ENCODE measurements at regions not wholly inside any gene's neighbourhood (a gene's known extent, or its start where the extent isn't known, plus 50 kb on each side); places are given as distances from the start of the nearest gene placed in this dataset.

DNA sequence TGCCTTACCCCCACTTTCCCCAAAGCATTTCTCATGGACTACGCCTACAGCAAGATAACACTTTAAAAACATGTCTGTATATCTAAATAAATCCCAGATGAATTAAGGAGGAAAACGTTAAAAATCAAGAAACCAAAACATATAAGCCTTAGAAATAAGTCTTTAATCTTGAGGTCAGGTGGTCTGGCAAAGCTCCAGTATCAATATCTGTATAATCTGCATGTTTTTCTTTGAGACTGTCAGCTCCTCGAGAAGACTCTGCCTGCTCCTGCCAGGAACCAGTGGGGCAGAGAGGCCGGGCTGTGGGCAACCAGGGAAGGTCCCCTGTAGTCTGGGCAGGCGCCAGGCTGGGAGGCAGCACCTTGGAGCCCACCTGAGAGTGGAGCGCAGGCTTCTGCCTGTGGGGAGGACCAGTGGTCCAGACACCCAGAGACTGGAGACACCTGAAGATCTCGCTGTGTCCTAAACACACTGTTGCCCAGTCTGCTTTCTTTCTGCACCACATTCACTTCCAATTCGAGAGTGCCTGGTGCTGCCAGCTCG lies 291.0 kb upstream of the SOX11 start:
- no peak overlapping the region for H3K4me3 Mint-ChIP-seq
- intact Hi-C loops (cut with DNase I, micrococcal nuclease): no loop called here
- H3K27me3 ChIP-seq (ENCODE audit: control insufficient read depth in 1 of 2, insufficient read depth in 2 of 2, low read length in 2 of 2): no peaks in the 10 kb centered on the region
- no peaks in the 10 kb centered on the region for H3K9me3 Mint-ChIP-seq
- TF ChIP-seq, protein P1, sequence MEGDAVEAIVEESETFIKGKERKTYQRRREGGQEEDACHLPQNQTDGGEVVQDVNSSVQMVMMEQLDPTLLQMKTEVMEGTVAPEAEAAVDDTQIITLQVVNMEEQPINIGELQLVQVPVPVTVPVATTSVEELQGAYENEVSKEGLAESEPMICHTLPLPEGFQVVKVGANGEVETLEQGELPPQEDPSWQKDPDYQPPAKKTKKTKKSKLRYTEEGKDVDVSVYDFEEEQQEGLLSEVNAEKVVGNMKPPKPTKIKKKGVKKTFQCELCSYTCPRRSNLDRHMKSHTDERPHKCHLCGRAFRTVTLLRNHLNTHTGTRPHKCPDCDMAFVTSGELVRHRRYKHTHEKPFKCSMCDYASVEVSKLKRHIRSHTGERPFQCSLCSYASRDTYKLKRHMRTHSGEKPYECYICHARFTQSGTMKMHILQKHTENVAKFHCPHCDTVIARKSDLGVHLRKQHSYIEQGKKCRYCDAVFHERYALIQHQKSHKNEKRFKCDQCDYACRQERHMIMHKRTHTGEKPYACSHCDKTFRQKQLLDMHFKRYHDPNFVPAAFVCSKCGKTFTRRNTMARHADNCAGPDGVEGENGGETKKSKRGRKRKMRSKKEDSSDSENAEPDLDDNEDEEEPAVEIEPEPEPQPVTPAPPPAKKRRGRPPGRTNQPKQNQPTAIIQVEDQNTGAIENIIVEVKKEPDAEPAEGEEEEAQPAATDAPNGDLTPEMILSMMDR (IDR thresholded peaks at IDR 0.05): no peak
- POLR2A ChIA-PET: no interaction called here
- no peak overlapping the region for H3K4me3 ChIP-seq (ENCODE audit: low read length)
- no peaks in the 10 kb centered on the region for H3K36me3 ChIP-seq (ENCODE audit: insufficient read depth, low read length)
- no peaks in the 10 kb centered on the region for H3K27me3 Mint-ChIP-seq
- no peak for DNase-seq
- H3K4me1 Mint-ChIP-seq (ENCODE audit: low read depth): no peaks in the 10 kb centered on the region
- H3K27ac ChIP-seq (ENCODE audit: low read depth in 1 of 2, low read length in 2 of 2): no peak overlapping the region
- no peaks in the 10 kb centered on the region for H3K4me1 ChIP-seq (ENCODE audit: insufficient read depth, low read length)
- CTCF ChIA-PET: no interaction called here
- ATAC-seq (ENCODE audit: poor library complexity): no peak
- H3K36me3 Mint-ChIP-seq (ENCODE audit: low read depth): no peaks in the 10 kb centered on the region
- H3K27ac Mint-ChIP-seq: no peak overlapping the region
- peaks cover 0 to 6% of the 10 kb centered on the region in 2 experiments for H3K9me3 ChIP-seq (ENCODE audit: control insufficient read depth in 1 of 2, insufficient read depth in 1 of 2, low read length in 2 of 2)

DNA sequence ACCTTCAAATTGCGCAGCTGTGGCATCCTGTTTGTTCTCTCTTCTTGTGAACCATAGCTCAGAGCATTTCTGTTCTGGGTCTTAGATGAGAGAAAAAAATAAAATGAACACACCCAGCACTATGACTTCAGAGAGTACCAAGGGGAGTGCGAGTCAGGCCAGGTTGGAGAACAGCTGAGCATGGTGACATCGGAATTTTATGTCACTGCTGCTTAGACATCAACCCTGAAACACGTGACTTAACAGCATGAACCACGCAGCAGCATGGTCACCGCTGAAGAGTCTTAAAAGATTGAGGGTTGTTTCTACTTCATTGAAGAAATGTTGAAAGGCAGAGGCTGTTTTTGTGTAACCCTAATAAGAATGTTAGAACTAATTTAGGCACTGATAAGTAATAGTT lies 288.8 kb upstream of the SOX11 start:
- H3K4me1 ChIP-seq (ENCODE audit: insufficient read depth, low read length): no peaks in the 10 kb centered on the region
- POLR2A ChIA-PET: no interaction called here
- H3K27me3 Mint-ChIP-seq: no peaks in the 10 kb centered on the region
- no peak for DNase-seq
- no peak for ATAC-seq (ENCODE audit: poor library complexity)
- TF ChIP-seq, protein P1 (IDR thresholded peaks at IDR 0.05): no peak
- intact Hi-C loops (cut with DNase I, micrococcal nuclease): no loop called here
- no peak overlapping the region for H3K4me3 Mint-ChIP-seq
- H3K27ac Mint-ChIP-seq: no peak overlapping the region
- H3K4me3 ChIP-seq (ENCODE audit: low read length): no peak overlapping the region
- H3K36me3 Mint-ChIP-seq (ENCODE audit: low read depth): no peaks in the 10 kb centered on the region
- H3K9me3 Mint-ChIP-seq: no peaks in the 10 kb centered on the region
- H3K4me1 Mint-ChIP-seq (ENCODE audit: low read depth): no peaks in the 10 kb centered on the region
- CTCF ChIA-PET: no interaction called here
- no peaks in the 10 kb centered on the region for H3K27me3 ChIP-seq (ENCODE audit: control insufficient read depth in 1 of 2, insufficient read depth in 2 of 2, low read length in 2 of 2)
- no peaks in the 10 kb centered on the region for H3K36me3 ChIP-seq (ENCODE audit: insufficient read depth, low read length)
- H3K9me3 ChIP-seq (ENCODE audit: control insufficient read depth in 1 of 2, insufficient read depth in 1 of 2, low read length in 2 of 2): peaks cover 0 to 16% of the 10 kb centered on the region in 2 experiments
- H3K27ac ChIP-seq (ENCODE audit: low read depth in 1 of 2, low read length in 2 of 2): no peak overlapping the region

DNA sequence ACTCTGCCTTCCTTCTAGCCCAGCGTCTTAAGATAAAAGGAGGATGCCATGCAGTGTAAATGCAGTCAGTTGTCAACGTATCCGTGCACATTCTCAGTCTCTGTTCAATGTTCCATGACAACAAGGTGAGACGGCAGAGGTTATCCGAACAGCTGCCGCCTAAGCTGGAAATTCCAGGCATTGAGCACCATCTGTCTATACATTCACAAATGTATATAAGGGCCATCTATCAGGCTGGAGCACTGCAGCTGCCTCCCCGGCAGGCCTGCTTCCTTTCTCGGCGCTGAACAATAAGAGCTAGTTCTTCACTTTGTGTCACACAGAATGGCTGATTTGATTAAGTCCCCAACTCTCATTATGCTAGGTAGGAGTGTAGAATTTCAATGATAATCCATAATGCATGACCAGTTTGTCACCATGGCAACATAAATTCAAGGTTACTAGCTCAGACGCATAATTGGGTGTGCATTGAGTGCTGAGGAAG lies 282.2 kb upstream of the SOX11 start:
- Mint-ChIP-seq H3K27me3 (no peaks in the 10 kb centered on the region), H3K4me1 (ENCODE audit: low read depth) (no peaks in the 10 kb centered on the region), H3K27ac (no peak overlapping the region), H3K4me3 (no peak overlapping the region), H3K9me3 (no peaks in the 10 kb centered on the region), H3K36me3 (ENCODE audit: low read depth) (no peaks in the 10 kb centered on the region)
- H3K9me3 ChIP-seq (ENCODE audit: control insufficient read depth in 1 of 2, insufficient read depth in 1 of 2, low read length in 2 of 2): peaks cover 0 to 13% of the 10 kb centered on the region in 2 experiments
- ChIA-PET CTCF (interaction anchor here (1.1 kb wide), 1 partner anchor 10 kb away, joined by 4 read pairs; no protein-coding TSS in a partner anchor), POLR2A (interaction anchor here (0.6 kb wide), 1 partner anchor 1346 kb away, joined by 3 read pairs; no protein-coding TSS in a partner anchor)
- H3K27me3 ChIP-seq (ENCODE audit: control insufficient read depth in 1 of 2, insufficient read depth in 2 of 2, low read length in 2 of 2): no peaks in the 10 kb centered on the region
- no peaks in the 10 kb centered on the region for H3K4me1 ChIP-seq (ENCODE audit: insufficient read depth, low read length)
- no peaks in the 10 kb centered on the region for H3K36me3 ChIP-seq (ENCODE audit: insufficient read depth, low read length)
- no peak overlapping the region for H3K27ac ChIP-seq (ENCODE audit: low read depth in 1 of 2, low read length in 2 of 2)
- H3K4me3 ChIP-seq (ENCODE audit: low read length): no peak overlapping the region
- DNase-seq (no peak), ATAC-seq (ENCODE audit: poor library complexity) (no peak)
- intact Hi-C loops (cut with DNase I, micrococcal nuclease): loop anchor here in 1 of 2 experiments (2.0 kb wide), 1 partner anchor 47 kb away; no protein-coding TSS in a partner anchor
- TF ChIP-seq, protein P1 (IDR thresholded peaks at IDR 0.05): no peak

Measured in CD4-positive, alpha-beta T cell (primary cell).